CD4-positive, alpha-beta T cell treated with Interferon gamma for 1 hour (primary cell): ENCODE measurements at regions not wholly inside any gene's neighbourhood (a gene's known extent, or its start where the extent isn't known, plus 50 kb on each side); places are given as distances from the start of the nearest gene placed in this dataset.

ENCODE experiments used
- DNase-seq: peaks from one replicate; pipeline ENCODE4 v3.0.0-alpha.2; 2020

GRCh38 chr12:98453492-98453891 lies 61.9 kb upstream of the TMPO start:
- DNase-seq = no peak

GRCh38 chr12:98456041-98456440 lies 59.3 kb upstream of the TMPO start:
- DNase-seq = no peak

- DNase-seq = peak; percentile 37
These were observed 58.5 kb upstream of the TMPO start for GRCh38 chr12:98456576-98457573.

- DNase-seq = no peak
These were observed 51.2 kb upstream of the TMPO start for GRCh38 chr12:98464190-98464589.

GRCh38 chr12:98465505-98465904 lies 49.9 kb upstream of the TMPO start:
- DNase-seq = no peak
